ENCODE measurements at regions not wholly inside any gene's neighbourhood (a gene's known extent, or its start where the extent isn't known, plus 50 kb on each side); places are given as distances from the start of the nearest gene placed in this dataset.

DNA sequence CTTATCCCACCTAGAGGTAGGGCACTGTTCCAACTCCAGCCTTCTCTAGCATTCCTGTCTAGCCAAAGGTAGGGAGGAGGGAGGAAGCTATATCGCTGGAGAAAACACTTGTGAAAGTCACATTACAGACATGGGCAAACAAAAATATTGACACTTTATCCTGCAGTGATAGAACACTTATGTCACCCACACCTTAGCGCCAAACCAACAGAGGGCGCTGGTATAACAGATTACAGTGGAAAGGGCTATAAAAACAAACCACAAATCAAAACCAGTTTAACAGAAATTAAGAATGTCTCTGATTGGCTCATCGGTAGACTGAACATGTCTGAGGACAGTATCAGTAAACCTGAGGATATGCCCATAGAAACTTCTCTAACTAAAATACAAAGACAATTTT is 451.3 kb downstream of the TLL1 start:
- no peak for TF ChIP-seq IRF2 (CRISPR knock-in tag; IDR thresholded peaks at IDR 0.05)
- TF ChIP-seq, protein P1, sequence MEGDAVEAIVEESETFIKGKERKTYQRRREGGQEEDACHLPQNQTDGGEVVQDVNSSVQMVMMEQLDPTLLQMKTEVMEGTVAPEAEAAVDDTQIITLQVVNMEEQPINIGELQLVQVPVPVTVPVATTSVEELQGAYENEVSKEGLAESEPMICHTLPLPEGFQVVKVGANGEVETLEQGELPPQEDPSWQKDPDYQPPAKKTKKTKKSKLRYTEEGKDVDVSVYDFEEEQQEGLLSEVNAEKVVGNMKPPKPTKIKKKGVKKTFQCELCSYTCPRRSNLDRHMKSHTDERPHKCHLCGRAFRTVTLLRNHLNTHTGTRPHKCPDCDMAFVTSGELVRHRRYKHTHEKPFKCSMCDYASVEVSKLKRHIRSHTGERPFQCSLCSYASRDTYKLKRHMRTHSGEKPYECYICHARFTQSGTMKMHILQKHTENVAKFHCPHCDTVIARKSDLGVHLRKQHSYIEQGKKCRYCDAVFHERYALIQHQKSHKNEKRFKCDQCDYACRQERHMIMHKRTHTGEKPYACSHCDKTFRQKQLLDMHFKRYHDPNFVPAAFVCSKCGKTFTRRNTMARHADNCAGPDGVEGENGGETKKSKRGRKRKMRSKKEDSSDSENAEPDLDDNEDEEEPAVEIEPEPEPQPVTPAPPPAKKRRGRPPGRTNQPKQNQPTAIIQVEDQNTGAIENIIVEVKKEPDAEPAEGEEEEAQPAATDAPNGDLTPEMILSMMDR (CRISPR knock-in tag; IDR thresholded peaks at IDR 0.05) = peak; percentile 56
- TF ChIP-seq HNF4G (IDR thresholded peaks at IDR 0.05; ENCODE audit: borderline replicate concordance, low read depth, low read length) = no peak
- no peak for TF ChIP-seq HNF4G (CRISPR knock-in tag; IDR thresholded peaks at IDR 0.05; ENCODE audit: borderline replicate concordance, low read depth)
- no peak for TF ChIP-seq ZNF557 (CRISPR knock-in tag; IDR thresholded peaks at IDR 0.05)
- TF ChIP-seq, protein P2, sequence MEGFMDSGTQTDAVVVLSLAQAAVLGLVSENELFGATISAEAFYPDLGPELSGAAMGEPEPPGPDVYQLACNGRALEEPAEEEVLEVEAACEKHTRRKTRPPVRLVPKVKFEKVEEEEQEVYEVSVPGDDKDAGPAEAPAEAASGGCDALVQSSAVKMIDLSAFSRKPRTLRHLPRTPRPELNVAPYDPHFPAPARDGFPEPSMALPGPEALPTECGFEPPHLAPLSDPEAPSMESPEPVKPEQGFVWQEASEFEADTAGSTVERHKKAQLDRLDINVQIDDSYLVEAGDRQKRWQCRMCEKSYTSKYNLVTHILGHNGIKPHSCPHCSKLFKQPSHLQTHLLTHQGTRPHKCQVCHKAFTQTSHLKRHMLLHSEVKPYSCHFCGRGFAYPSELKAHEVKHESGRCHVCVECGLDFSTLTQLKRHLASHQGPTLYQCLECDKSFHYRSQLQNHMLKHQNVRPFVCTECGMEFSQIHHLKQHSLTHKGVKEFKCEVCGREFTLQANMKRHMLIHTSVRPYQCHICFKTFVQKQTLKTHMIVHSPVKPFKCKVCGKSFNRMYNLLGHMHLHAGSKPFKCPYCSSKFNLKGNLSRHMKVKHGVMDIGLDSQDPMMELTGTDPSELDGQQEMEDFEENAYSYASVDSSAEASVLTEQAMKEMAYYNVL (CRISPR knock-in tag; IDR thresholded peaks at IDR 0.05; ENCODE audit: borderline replicate concordance) = no peak
- no peak for TF ChIP-seq ZNF354B (CRISPR knock-in tag; IDR thresholded peaks at IDR 0.05)
- TF ChIP-seq POLR2A (IDR thresholded peaks at IDR 0.05; ENCODE audit: insufficient read depth in 1 of 2, low read depth in 2 of 2, low read length in 2 of 2) = no peak
- TF ChIP-seq, protein P3, sequence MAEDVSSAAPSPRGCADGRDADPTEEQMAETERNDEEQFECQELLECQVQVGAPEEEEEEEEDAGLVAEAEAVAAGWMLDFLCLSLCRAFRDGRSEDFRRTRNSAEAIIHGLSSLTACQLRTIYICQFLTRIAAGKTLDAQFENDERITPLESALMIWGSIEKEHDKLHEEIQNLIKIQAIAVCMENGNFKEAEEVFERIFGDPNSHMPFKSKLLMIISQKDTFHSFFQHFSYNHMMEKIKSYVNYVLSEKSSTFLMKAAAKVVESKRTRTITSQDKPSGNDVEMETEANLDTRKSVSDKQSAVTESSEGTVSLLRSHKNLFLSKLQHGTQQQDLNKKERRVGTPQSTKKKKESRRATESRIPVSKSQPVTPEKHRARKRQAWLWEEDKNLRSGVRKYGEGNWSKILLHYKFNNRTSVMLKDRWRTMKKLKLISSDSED (CRISPR knock-in tag; IDR thresholded peaks at IDR 0.05) = no peak
